IMR-90 (cell line): ENCODE measurements at regions not wholly inside any gene's neighbourhood (a gene's known extent, or its start where the extent isn't known, plus 50 kb on each side); places are given as distances from the start of the nearest gene placed in this dataset.

Source experiments
- ATAC-seq: fragments of 200-7000 bp; cut with Tn5 transposase; 2 replicates; pipeline ENCODE4 v1.9.1; 2020; ENCODE audit warnings: low read depth, mild to moderate bottlenecking, moderate library complexity
- BruUV-seq: library from RNA; stranded (reverse); fragments of 400-500 nt; replicated peaks from 2 replicates; lab custom pipeline; 2021; lab: Mats Ljungman, UMichigan
- CTCF ChIA-PET: fragments of 300-600 bp; formaldehyde crosslinking; extraction: SDS; loops from one replicate; lab custom pipeline; 2021; ENCODE audit warnings: antibody characterized with exemption; lab: Yijun Ruan, JAX
- POLR2A ChIA-PET: fragments of 300-600 bp; sonication (Branson Sonifier 250); formaldehyde crosslinking; loops from one replicate; lab custom pipeline; 2022; ENCODE audit warnings: antibody characterized with exemption; ENCODE audit not compliant: unreplicated experiment; lab: Charles Lee
- DNase-seq: peaks from one replicate; pipeline ENCODE4 v3.0.0; 2013
- H2AFZ ChIP-seq: replicated peaks from 2 replicates; pipeline ENCODE3; 2013; ENCODE audit warnings: low read length, mild to moderate bottlenecking; ENCODE audit not compliant: poor library complexity
- H2AK5ac ChIP-seq: 2 replicates; pipeline ENCODE4 v1.6.1; 2013; ENCODE audit warnings: low read depth, low read length, inconsistent platforms
- H2AK9ac ChIP-seq: replicated peaks from 2 replicates; pipeline ENCODE3; 2013; ENCODE audit warnings: mild to moderate bottlenecking, low read depth, low read length, moderate library complexity; ENCODE audit not compliant: poor library complexity
- H2BK120ac ChIP-seq: 2 replicates; pipeline ENCODE4 v1.6.1; 2013; ENCODE audit warnings: low read depth, low read length, inconsistent platforms
- H2BK15ac ChIP-seq: 3 replicates; pipeline ENCODE4 v1.6.1; 2013; ENCODE audit warnings: low read depth, low read length, inconsistent platforms
- H2BK20ac ChIP-seq: 2 replicates; pipeline ENCODE4 v1.6.1; 2013; ENCODE audit warnings: low read depth, mild to moderate bottlenecking, inconsistent platforms, low read length, moderate library complexity
- H2BK5ac ChIP-seq: 2 replicates; pipeline ENCODE4 v1.6.1; 2013; ENCODE audit warnings: mild to moderate bottlenecking, low read depth, low read length, inconsistent platforms; ENCODE audit not compliant: poor library complexity, severe bottlenecking
- H3K14ac ChIP-seq: replicated peaks from 2 replicates; pipeline ENCODE4 v1.6.1; 2013; ENCODE audit warnings: low read depth, low read length, inconsistent platforms
- H3K18ac ChIP-seq: 2 replicates; pipeline ENCODE4 v1.6.1; 2013; ENCODE audit warnings: low read depth, low read length, control low read depth
- H3K23ac ChIP-seq: 2 replicates; pipeline ENCODE4 v1.6.1; 2013; ENCODE audit warnings: low read depth, low read length, inconsistent platforms
- H3K27ac ChIP-seq: 2 replicates; pipeline ENCODE4 v1.5.1; 2013; ENCODE audit warnings: mild to moderate bottlenecking, control low read depth, low read length; ENCODE audit not compliant: insufficient read depth
- H3K27me3 ChIP-seq: 2 replicates; pipeline ENCODE4 v1.6.1; 2013; ENCODE audit warnings: low read length; ENCODE audit not compliant: control insufficient read depth, insufficient read depth
- H3K36me3 ChIP-seq: 2 replicates; pipeline ENCODE4 v1.6.1; 2013; ENCODE audit warnings: low read length, mixed read lengths; ENCODE audit not compliant: control insufficient read depth, insufficient read depth
- H3K4ac ChIP-seq: 2 replicates; pipeline ENCODE4 v1.6.1; 2013; ENCODE audit warnings: low read depth, low read length, inconsistent platforms
- H3K4me1 ChIP-seq: 2 replicates; pipeline ENCODE4 v1.6.1; 2013; ENCODE audit warnings: low read length, mixed read lengths; ENCODE audit not compliant: control insufficient read depth, insufficient read depth
- H3K4me2 ChIP-seq: 2 replicates; pipeline ENCODE4 v1.6.1; 2013; ENCODE audit warnings: low read depth, mild to moderate bottlenecking, control low read depth, low read length, moderate library complexity
- H3K4me3 ChIP-seq: 2 replicates; pipeline ENCODE4 v1.5.1; 2013; ENCODE audit warnings: low read depth, mild to moderate bottlenecking, control low read depth, low read length, moderate library complexity; ENCODE audit not compliant: insufficient read depth
- H3K56ac ChIP-seq: 2 replicates; pipeline ENCODE4 v1.6.1; 2013; ENCODE audit warnings: low read length, inconsistent platforms; ENCODE audit not compliant: insufficient read depth; ENCODE audit errors: extremely low read depth
- H3K79me1 ChIP-seq, 2 experiments: 2 replicates each; pipeline ENCODE4 v1.6.1; 2013; ENCODE audit warnings: low read length in 2 of 2, inconsistent platforms in 1 of 2, low read depth in 1 of 2
- H3K9ac ChIP-seq: 2 replicates; pipeline ENCODE4 v1.6.1; 2013; ENCODE audit warnings: low read depth, low read length, control low read depth
- H3K9me1 ChIP-seq: 2 replicates; pipeline ENCODE4 v1.6.1; 2013; ENCODE audit warnings: low read length, inconsistent platforms; ENCODE audit not compliant: insufficient read depth
- H3K9me3 ChIP-seq: 2 replicates; pipeline ENCODE4 v1.6.1; 2013; ENCODE audit warnings: low read length; ENCODE audit not compliant: control insufficient read depth, insufficient read depth
- H4K20me1 ChIP-seq: 2 replicates; pipeline ENCODE4 v1.6.1; 2013; ENCODE audit warnings: low read length, inconsistent platforms; ENCODE audit not compliant: insufficient read depth
- H4K5ac ChIP-seq: 2 replicates; pipeline ENCODE4 v1.6.1; 2013; ENCODE audit warnings: mild to moderate bottlenecking, low read depth, low read length, control low read depth
- H4K8ac ChIP-seq, 2 experiments: 2 replicates each; pipeline ENCODE4 v1.6.1; 2013; ENCODE audit warnings: low read depth in 2 of 2, low read length in 2 of 2, control low read depth in 1 of 2, inconsistent platforms in 1 of 2
- H4K91ac ChIP-seq: 2 replicates; pipeline ENCODE4 v1.6.1; 2013; ENCODE audit warnings: low read depth, low read length, inconsistent platforms; ENCODE audit not compliant: insufficient read depth
- BHLHE40 ChIP-seq: fragments of 150-350 bp; IDR thresholded peaks from 2 replicates; pipeline ENCODE4 v1.6.1; 2016; ENCODE audit warnings: mild to moderate bottlenecking, low read depth, low read length
- CEBPB ChIP-seq: IDR thresholded peaks from 2 replicates; pipeline ENCODE4 v1.6.1; 2012; ENCODE audit warnings: low read depth, low read length, improper control_type of control experiment
- CHD1 ChIP-seq: IDR thresholded peaks from 2 replicates; pipeline ENCODE4 v1.6.1; 2012; ENCODE audit warnings: low read depth, low read length, improper control_type of control experiment
- ELK1 ChIP-seq: fragments of 150-350 bp; IDR thresholded peaks from 2 replicates; pipeline ENCODE4 v1.6.1; 2016; ENCODE audit warnings: low read depth, mild to moderate bottlenecking, low read length, moderate library complexity, borderline replicate concordance
- FOS ChIP-seq: fragments of 150-350 bp; IDR thresholded peaks from 2 replicates; pipeline ENCODE4 v1.6.1; 2016; ENCODE audit warnings: low read depth, low read length
- MAFK ChIP-seq: IDR thresholded peaks from 2 replicates; pipeline ENCODE4 v1.6.1; 2012; ENCODE audit warnings: low read depth, low read length, improper control_type of control experiment
- MAZ ChIP-seq: IDR thresholded peaks from 2 replicates; pipeline ENCODE4 v1.6.1; 2012; ENCODE audit warnings: low read depth, mild to moderate bottlenecking, low read length, improper control_type of control experiment, moderate library complexity, borderline replicate concordance
- MXI1 ChIP-seq: IDR thresholded peaks from 2 replicates; pipeline ENCODE4 v1.6.1; 2012; ENCODE audit warnings: low read depth, mild to moderate bottlenecking, low read length, moderate library complexity, borderline replicate concordance
- NFE2L2 ChIP-seq: fragments of 150-350 bp; IDR thresholded peaks from 2 replicates; pipeline ENCODE4 v1.6.1; 2016; ENCODE audit warnings: low read depth, mild to moderate bottlenecking, low read length
- POLR2A ChIP-seq: IDR thresholded peaks from 2 replicates; pipeline ENCODE4 v1.6.1; 2012; ENCODE audit warnings: mild to moderate bottlenecking, low read depth, low read length
- RAD21 ChIP-seq: IDR thresholded peaks from 2 replicates; pipeline ENCODE4 v1.6.1; 2012; ENCODE audit warnings: low read length, improper control_type of control experiment
- RCOR1 ChIP-seq: IDR thresholded peaks from 2 replicates; pipeline ENCODE4 v1.6.1; 2012; ENCODE audit warnings: mild to moderate bottlenecking, low read length, improper control_type of control experiment; ENCODE audit not compliant: insufficient replicate concordance
- RFX5 ChIP-seq: IDR thresholded peaks from 2 replicates; pipeline ENCODE4 v1.8.0; 2012; ENCODE audit warnings: low read depth, mild to moderate bottlenecking, low read length, moderate library complexity
- SMC3 ChIP-seq: fragments of 150-350 bp; IDR thresholded peaks from 2 replicates; pipeline ENCODE4 v1.6.1; 2016; ENCODE audit warnings: low read depth, mild to moderate bottlenecking, antibody characterized with exemption, low read length, moderate library complexity
- WGBS, 2 experiments: methylation state at CpG; one replicate each; pipeline versions ENCODE4 v1.1.5 to v1.1.7; 2013; ENCODE audit warnings: missing lambda C conversion rate in 2 of 2; ENCODE audit not compliant: insufficient read length in 1 of 2; ENCODE audit errors: extremely low coverage in 2 of 2; 5-methylcytosine and 5-hydroxymethylcytosine counted together
- dilution Hi-C: fragments of 300-500 bp; cut with HindIII; formaldehyde crosslinking; loops from one replicate; pipeline ENCODE4 v1.14.3; 2018; ENCODE audit warnings: low sequenced_read_pairs; ENCODE audit not compliant: unreplicated experiment
- in situ Hi-C: fragments of 300-500 bp; cut with MboI; formaldehyde crosslinking; loops from 3 replicates; pipeline ENCODE4 v1.14.3; 2019; ENCODE audit warnings: low sequenced_read_pairs, inconsistent platforms, mixed read lengths
- intact Hi-C: fragments of 100-400 bp; cut with micrococcal nuclease; formaldehyde crosslinking; loops from 2 replicates; pipeline ENCODE4 v1.10.0; 2022
- TF ChIP-seq, protein P1 (sequence below): fragments of 150-350 bp; IDR thresholded peaks from 2 replicates; pipeline ENCODE4 v1.6.1; 2017; ENCODE audit warnings: mild to moderate bottlenecking, antibody characterized with exemption, low read length, low read depth
- TF ChIP-seq, protein P2 (sequence below): conservative IDR thresholded peaks from 2 replicates; pipeline ENCODE4 v1.5.1; 2012; ENCODE audit warnings: mild to moderate bottlenecking, low read depth, low read length, improper control_type of control experiment

DNA sequence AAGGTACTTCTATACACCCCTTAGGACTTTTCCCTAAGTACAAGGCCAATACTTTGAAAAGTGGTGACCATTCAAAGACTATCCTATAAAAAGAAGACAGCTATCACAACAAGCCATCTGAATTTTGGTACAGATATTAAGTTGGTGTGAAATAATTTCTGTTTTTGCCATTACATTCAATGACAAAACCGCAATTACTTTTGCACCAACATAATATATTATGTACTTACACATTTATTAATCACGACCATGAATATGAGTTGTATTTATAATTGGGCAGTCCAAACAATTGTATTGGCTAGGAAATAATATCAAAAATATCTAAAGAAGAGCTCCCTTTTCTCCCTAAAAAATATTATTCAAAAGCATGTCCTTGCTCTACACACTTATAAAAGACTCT lies 215.7 kb downstream of the TMA16 start:
- no peak overlapping the region for H2BK20ac ChIP-seq
- no peak overlapping the region for H3K4me2 ChIP-seq
- H2BK15ac ChIP-seq: no peak overlapping the region
- no CpG with 5 or more reads among the region's 2 CpGs for WGBS, 2 experiments
- no peak overlapping the region for H3K9ac ChIP-seq
- CTCF ChIA-PET: no interaction called here
- intact Hi-C loops: no loop called here
- H2BK120ac ChIP-seq: no peak overlapping the region
- no peaks in the 10 kb centered on the region for H3K9me3 ChIP-seq
- no peaks in the 10 kb centered on the region for H3K9me1 ChIP-seq
- H2BK5ac ChIP-seq: no peak overlapping the region
- H3K23ac ChIP-seq: no peak overlapping the region
- DNase-seq (no peak), ATAC-seq (no peak)
- H4K91ac ChIP-seq: no peak overlapping the region
- H3K4me3 ChIP-seq: no peak overlapping the region
- H4K5ac ChIP-seq: no peak overlapping the region
- H3K4me1 ChIP-seq: no peaks in the 10 kb centered on the region
- H3K79me1 ChIP-seq: no peaks in the 10 kb centered on the region
- BruUV-seq: no TSS peak
- H3K18ac ChIP-seq: no peak overlapping the region
- H3K14ac ChIP-seq: no peak overlapping the region
- no peak overlapping the region for H2AK9ac ChIP-seq
- H3K56ac ChIP-seq: no peak overlapping the region
- dilution Hi-C loops: no loop called here
- H2AFZ ChIP-seq: no peak overlapping the region
- in situ Hi-C loops: no loop called here
- no peak overlapping the region for H3K27ac ChIP-seq
- H3K27me3 ChIP-seq: no peaks in the 10 kb centered on the region
- no peak overlapping the region for H3K4ac ChIP-seq
- no peaks in the 10 kb centered on the region for H4K20me1 ChIP-seq
- TF ChIP-seq ELK1 (no peak), POLR2A (no peak), FOS (no peak), NFE2L2 (no peak), MXI1 (no peak), RFX5 (no peak), MAFK (no peak), RAD21 (no peak), MAZ (no peak), CHD1 (no peak), CEBPB (no peak), SMC3 (no peak), BHLHE40 (no peak), RCOR1 (no peak)
- TF ChIP-seq, protein P1, sequence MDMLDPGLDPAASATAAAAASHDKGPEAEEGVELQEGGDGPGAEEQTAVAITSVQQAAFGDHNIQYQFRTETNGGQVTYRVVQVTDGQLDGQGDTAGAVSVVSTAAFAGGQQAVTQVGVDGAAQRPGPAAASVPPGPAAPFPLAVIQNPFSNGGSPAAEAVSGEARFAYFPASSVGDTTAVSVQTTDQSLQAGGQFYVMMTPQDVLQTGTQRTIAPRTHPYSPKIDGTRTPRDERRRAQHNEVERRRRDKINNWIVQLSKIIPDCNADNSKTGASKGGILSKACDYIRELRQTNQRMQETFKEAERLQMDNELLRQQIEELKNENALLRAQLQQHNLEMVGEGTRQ: no peak
- TF ChIP-seq, protein P2, sequence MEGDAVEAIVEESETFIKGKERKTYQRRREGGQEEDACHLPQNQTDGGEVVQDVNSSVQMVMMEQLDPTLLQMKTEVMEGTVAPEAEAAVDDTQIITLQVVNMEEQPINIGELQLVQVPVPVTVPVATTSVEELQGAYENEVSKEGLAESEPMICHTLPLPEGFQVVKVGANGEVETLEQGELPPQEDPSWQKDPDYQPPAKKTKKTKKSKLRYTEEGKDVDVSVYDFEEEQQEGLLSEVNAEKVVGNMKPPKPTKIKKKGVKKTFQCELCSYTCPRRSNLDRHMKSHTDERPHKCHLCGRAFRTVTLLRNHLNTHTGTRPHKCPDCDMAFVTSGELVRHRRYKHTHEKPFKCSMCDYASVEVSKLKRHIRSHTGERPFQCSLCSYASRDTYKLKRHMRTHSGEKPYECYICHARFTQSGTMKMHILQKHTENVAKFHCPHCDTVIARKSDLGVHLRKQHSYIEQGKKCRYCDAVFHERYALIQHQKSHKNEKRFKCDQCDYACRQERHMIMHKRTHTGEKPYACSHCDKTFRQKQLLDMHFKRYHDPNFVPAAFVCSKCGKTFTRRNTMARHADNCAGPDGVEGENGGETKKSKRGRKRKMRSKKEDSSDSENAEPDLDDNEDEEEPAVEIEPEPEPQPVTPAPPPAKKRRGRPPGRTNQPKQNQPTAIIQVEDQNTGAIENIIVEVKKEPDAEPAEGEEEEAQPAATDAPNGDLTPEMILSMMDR: no peak
- POLR2A ChIA-PET: no interaction called here
- H2AK5ac ChIP-seq: no peak overlapping the region
- no peaks in the 10 kb centered on the region for H3K36me3 ChIP-seq
- no peak overlapping the region for H4K8ac ChIP-seq
